H1 (cell line): ENCODE measurements at regions not wholly inside any gene's neighbourhood (a gene's known extent, or its start where the extent isn't known, plus 50 kb on each side); places are given as distances from the start of the nearest gene placed in this dataset.

Experiments used
- TF ChIP-seq, protein P1 (sequence below): IDR thresholded peaks from 2 replicates; pipeline ENCODE4 v1.6.1; 2012; ENCODE audit warnings: inconsistent platforms

DNA sequence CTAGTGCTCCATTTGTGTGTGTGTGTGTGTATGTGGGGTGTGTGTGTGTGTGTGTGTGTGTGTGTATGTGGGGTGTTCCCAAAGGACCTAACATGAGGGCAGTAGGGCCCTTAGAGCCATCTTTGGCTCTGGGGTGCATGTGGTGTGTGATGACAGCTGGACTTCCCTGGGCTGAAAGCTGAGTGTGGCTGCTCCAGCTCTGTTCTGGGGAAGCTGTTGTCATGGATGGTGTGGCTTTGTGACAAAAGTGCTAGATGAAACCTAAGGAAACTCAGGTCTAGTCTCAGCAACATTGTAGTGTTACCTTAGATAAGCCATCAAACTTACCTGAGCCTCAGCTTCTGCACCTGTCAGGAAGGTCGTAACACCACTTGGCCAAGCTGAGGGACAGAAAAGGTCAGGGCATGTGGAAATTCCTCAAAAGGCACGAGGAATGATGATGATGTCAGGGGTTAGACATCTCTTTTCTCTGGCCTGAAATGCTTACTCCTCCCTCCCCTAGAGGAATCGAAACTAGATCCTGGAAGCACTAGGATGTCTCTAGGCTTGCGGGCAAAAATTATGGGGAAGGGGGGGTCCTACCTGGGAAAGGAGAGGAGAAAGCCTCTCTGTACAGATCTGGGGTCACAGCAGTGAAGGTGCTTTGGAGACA lies 115.4 kb downstream of the RPS24 start (continued):
- TF ChIP-seq, protein P1, sequence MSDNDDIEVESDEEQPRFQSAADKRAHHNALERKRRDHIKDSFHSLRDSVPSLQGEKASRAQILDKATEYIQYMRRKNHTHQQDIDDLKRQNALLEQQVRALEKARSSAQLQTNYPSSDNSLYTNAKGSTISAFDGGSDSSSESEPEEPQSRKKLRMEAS, result no peak
